ENCODE measurements at regions not wholly inside any gene's neighbourhood (a gene's known extent, or its start where the extent isn't known, plus 50 kb on each side); places are given as distances from the start of the nearest gene placed in this dataset.

DNA sequence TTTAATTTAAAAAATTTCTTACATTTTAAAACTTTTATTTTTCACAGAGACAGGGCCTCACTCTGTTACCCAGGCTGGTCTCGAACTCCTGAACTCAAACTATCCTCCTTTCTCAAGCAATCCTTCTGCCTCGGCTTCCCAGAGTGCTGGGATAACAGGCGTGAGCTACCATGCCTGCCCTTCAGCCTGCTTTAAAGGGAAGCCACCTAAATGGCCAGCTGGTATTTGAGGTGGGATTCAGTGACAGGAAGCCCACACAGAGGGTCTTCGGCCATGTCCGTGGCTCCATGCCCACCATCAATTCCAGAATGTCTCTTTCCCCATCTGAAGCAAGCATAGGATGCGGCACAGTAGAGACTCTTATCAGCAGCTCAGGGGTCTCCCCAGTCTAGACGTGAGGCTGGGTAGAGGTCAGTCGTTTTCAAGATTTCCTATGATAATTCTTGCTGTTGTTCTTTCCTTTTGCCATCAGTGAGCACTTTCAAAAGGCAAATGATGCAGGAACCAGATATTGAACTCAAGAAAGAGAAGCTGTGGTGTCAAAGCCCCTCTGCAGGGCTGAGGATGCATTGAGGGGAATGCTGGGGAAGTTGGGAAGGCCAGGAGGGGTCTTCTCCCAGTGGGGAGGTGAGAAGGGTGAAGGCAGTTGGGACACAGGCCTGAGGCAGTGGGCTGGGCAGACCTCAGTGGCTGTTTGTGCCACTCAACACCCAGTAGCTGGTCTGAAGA, 291.5 kb upstream of the IGFBP3 start:
- DNase-seq: no peak

- no peak for DNase-seq
These were observed 289.4 kb upstream of the IGFBP3 start for GRCh38 chr7:46210467-46210866.

DNA sequence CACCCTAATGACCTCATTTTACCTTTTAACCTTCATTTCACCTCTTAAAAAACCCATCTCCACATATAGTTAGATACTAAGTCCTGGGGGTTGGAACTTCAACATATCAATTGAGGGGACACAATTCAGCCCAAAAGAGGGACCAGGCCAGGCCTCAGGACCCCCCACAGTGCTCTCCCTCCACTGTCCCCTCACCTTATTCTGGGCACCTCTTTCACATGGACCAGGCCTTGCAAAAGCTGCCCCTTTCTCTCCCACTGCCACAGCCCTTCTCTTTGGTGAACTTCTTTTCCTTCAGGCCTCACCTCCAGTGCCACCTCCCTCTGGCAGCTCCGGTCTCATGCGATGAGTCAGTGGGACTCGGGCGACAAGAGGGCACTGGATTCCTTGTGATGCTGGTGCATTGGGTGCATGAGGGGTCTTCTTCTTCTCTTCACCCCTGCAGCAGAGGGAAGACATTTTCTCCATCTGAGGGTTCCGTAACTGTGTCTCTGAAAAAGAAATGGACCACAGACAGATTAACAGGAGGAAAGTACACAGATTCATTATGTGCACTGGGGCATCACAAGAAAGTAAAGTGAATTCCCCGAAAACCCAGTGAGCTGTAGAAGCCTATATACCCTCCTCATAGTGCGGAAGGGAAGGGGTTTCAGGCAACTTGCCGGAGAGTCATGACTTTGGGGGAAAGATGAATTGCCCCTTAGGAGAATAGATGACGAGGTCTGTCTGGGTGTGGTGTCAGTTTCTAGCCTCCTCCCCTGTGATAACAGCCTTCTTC, 288.7 kb upstream of the IGFBP3 start:
- DNase-seq: no peak

DNA sequence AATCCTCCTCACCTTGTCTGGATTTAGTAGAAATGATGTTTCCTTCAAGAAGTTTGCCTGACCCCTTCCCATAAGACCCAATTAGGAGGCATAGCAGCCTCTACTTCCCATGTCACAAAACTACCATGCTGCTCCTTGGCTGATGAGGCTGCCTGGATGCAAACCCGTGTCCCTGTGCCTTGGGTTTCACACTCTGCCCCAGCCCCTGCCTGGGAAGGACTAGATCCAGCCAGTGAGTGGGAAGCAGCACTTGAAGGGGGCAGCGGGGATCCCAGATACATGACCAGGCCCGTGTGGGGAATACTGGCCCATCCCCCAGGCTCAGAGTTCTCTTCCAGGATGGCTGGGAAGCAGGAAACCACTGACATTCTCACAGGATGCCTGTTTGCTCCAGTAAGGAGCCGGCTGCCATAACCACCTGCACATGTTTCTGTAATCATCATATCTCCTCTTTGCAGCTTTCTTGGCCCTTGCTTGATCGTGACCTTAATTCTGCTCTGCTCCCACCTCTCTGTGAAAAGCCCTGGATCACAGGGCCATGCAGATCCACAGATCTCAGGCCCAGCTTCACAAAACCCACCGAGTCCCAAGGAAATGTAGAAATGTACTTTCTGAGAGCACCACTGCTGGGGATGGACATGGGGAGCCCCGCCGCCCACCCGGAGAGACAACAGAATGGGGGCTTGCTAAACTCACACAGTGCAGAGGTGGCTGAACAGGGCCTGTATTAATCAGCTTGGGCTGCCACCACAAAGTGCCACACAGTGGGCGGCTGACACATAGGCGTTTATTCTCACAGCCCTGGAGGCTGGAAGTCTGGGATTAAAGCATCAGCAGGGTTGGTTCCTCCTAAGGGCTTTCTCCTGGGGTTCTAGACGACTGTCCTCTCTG, 287.8 kb upstream of the IGFBP3 start:
- no peak for DNase-seq

- no peak for DNase-seq
These were observed 287.0 kb upstream of the IGFBP3 start for GRCh38 chr7:46207931-46208634.

- DNase-seq: no peak
These were observed 285.5 kb upstream of the IGFBP3 start for GRCh38 chr7:46206476-46207060.

DNA sequence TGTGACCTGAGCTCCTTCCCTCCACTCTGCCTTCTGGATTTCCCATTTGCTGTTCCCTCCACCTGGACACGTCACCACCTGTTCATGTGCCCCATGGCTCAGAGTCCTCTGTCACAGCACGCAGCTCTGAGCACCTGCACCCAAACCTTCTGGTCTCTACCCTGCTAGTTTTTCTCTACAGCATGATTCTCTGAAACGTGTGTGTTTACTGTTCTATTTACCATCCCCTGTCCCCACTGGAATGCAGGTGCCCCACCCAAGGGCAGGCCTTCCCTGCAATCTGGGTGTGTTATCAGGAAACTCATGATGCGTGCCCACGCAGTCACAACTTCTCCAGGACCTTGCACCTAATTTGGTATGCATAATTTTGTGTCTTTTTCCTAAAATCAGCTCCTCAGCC, 284.4 kb upstream of the IGFBP3 start:
- DNase-seq: no peak

DNA sequence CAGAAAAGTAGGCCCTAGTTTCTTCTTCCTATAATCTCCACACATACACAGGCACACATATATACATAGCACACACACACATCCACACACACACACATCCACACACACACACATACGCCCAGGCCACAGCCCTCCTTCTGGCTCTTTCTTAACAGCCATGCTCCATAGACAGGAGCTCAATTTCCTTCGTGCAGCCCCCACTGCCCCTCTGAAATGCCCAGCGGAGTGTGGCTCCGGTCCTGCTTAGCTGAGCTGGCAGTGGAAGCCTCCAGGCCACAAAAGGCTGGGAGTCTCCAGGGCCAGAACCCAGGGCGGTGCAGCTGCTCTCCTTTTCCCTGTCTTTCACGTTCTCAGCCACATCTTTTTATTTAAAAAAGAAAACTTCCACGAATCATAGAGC, 282.9 kb upstream of the IGFBP3 start:
- no peak for DNase-seq

GRCh38 chr7:46202379-46202778, 281.3 kb upstream of the IGFBP3 start:
- no peak for DNase-seq

DNA sequence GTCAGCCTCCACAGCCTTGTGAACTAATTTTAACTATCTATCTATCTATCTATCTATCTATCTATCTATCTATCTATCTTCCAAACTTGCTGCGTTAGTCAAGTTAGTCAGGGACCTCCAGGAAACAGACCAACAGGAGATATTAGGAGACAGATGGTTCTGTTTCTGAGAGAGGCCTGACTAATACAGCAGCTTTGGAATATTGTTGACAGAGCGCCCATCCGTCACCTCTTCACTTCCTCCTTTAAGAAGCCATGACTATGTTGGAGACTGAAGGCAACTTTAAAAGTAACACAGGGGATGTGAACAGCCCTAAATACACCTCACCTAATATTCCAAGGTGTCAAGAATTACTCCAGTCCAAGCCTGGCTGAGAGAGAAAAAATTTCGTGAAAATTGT, 280.9 kb upstream of the IGFBP3 start:
- no peak for DNase-seq

DNA sequence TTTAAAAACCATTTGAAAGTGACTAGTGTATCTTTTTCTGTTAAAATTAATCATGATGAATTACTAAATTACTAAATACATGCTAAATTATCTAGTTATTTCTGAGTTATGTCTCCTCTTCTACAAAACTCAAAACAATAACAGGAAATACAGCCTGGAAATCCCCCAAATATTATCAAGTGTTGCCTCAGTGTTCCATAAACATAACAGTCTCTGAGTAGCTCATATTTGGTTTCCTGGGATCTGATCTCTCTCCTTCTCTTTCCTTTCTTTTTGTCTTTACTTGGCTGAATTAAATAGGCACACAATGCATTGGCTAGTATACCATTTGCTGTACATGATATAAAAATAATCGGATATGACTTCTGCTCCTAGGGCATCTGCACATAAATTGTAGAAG, 277.6 kb upstream of the IGFBP3 start:
- DNase-seq: no peak

GRCh38 chr7:46197785-46198540, 276.9 kb upstream of the IGFBP3 start:
- DNase-seq: no peak

GRCh38 chr7:46195934-46196333, 274.9 kb upstream of the IGFBP3 start:
- no peak for DNase-seq

DNA sequence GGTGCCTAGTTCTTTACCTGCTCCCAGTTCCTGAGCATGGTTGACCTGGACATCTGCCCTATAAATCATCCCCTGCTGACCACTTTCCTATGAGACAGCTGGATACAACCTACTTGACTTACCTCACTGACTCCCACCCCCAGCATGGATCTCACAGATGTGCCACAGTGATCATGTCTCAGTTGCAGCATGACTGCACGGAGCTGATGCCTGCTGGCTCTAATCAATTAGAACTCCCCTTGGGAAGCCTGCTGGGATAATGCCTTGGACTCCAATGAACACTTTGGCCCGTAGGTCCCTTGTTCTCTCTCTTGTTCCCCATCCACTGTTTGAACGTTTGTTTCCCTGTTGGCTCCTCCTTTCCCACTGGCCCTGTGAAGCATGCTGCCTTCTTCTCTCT, 271.2 kb upstream of the IGFBP3 start:
- DNase-seq: no peak

DNA sequence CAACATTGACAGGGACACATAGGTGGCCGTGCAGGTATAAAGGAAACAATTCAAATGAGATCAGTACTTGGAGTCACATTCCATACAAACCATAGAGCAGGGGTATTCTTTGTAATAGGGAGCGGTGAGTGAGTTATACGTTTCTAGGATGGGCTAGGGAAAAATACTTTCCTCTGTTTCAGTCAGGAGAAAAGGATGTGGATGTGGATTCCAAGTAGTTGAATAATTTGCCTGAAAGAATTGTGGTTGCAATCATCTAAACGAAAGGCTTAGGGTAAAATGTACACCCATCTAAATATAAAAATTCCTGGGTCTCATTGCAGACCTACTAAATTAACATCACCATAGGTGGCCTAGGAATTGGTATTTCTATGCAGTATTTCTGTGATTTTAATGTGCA, 270.7 kb upstream of the IGFBP3 start:
- no peak for DNase-seq

- no peak for DNase-seq
These were observed 270.2 kb upstream of the IGFBP3 start for GRCh38 chr7:46191296-46191695.

- no peak for DNase-seq
These were observed 268.3 kb upstream of the IGFBP3 start for GRCh38 chr7:46189255-46189790.

DNA sequence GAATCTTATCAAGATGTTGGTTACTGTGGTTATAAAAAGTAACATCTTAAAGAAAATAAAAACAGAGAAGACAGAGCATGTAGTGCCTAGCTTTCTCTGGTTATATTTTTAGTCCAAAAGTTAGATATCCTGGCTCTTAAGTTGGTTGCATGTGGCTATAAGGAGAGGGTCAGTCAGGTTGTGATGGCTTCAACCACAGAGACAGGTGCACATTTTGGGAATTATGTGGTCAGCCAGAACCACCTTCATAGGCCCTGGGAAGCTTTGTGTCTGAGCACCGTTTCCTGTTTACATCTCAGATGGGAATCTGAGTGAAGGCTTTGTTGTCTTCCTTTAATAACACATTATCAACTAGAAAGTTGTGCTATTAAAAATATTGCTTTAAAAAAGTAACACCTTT, 265.1 kb upstream of the IGFBP3 start:
- DNase-seq: no peak

- no peak for DNase-seq
These were observed 258.1 kb upstream of the IGFBP3 start for GRCh38 chr7:46179061-46179610.

- DNase-seq: no peak
These were observed 257.6 kb upstream of the IGFBP3 start for GRCh38 chr7:46178661-46179060.
